ENCODE measurements at regions not wholly inside any gene's neighbourhood (a gene's known extent, or its start where the extent isn't known, plus 50 kb on each side); places are given as distances from the start of the nearest gene placed in this dataset.

GRCh38 chr4:136371231-136371630, 1161.1 kb downstream of the PCDH18 start:
- DNase-seq (ENCODE audit: low read depth, low spot score) = no peak
- Histone ChIP-seq H3K36me3 (ENCODE audit: control insufficient read depth in 1 of 2, insufficient read depth in 2 of 2, low read length in 2 of 2) (no peaks in the 10 kb centered on the region), H3K9me2 (ENCODE audit: insufficient read depth) (0 out of 2 replicates have a peak, but pooled peaks cover 2% of the 10 kb centered on the region), H3K9ac (ENCODE audit: low read length) (no peak overlapping the region), H3K4me1 (ENCODE audit: control insufficient read depth in 1 of 2, insufficient read depth in 2 of 2, low read length in 2 of 2) (no peaks in the 10 kb centered on the region), H3K4me3 (replicated peaks in 1 of 2; ENCODE audit: low read depth in 1 of 2, low read length in 2 of 2) (no peak overlapping the region), H4K20me1 (ENCODE audit: insufficient read depth) (no peaks in the 10 kb centered on the region), H3K9me3 (ENCODE audit: control insufficient read depth in 1 of 2, insufficient read depth in 1 of 2, low read depth in 1 of 2, low read length in 2 of 2) (no peaks in the 10 kb centered on the region), H3K27ac (ENCODE audit: low read depth, low read length) (no peak overlapping the region), H3K4me2 (ENCODE audit: low read length) (no peak overlapping the region), H2AFZ (ENCODE audit: low read depth, low read length, poor library complexity, severe bottlenecking) (no peak overlapping the region), H3K27me3 (ENCODE audit: insufficient read depth, low read length) (no peaks in the 10 kb centered on the region), H3K79me2 (ENCODE audit: insufficient read depth, low read length) (no peaks in the 10 kb centered on the region)
- TF ChIP-seq SIN3A (IDR thresholded peaks at IDR 0.05; ENCODE audit: low read depth) = no peak
- TF ChIP-seq MAX (IDR thresholded peaks at IDR 0.05) = no peak
- TF ChIP-seq POLR2A (IDR thresholded peaks at IDR 0.05; ENCODE audit: borderline replicate concordance, extremely low read depth, insufficient read depth, insufficient read length) = no peak
- TF ChIP-seq JUND (IDR thresholded peaks at IDR 0.05) = no peak
- TF ChIP-seq FOSL1 (IDR thresholded peaks at IDR 0.05; ENCODE audit: low read depth) = no peak
- TF ChIP-seq CBX3 (IDR thresholded peaks at IDR 0.05; ENCODE audit: low read depth) = no peak
- TF ChIP-seq SRF (IDR thresholded peaks at IDR 0.05; ENCODE audit: low read depth) = no peak
- TF ChIP-seq ZFX (IDR thresholded peaks at IDR 0.05) = no peak
- no peak for TF ChIP-seq CEBPB (IDR thresholded peaks at IDR 0.05; ENCODE audit: low read depth)
- TF ChIP-seq TCF7L2 (IDR thresholded peaks at IDR 0.05; ENCODE audit: borderline replicate concordance, extremely low read depth, insufficient read depth, insufficient read length) = no peak
- TF ChIP-seq EZH2phosphoT487 (IDR thresholded peaks at IDR 0.05; ENCODE audit: borderline replicate concordance) = no peak
- TF ChIP-seq, protein P1, sequence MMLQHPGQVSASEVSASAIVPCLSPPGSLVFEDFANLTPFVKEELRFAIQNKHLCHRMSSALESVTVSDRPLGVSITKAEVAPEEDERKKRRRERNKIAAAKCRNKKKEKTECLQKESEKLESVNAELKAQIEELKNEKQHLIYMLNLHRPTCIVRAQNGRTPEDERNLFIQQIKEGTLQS (IDR thresholded peaks at IDR 0.05) = no peak
- TF ChIP-seq, protein P2, sequence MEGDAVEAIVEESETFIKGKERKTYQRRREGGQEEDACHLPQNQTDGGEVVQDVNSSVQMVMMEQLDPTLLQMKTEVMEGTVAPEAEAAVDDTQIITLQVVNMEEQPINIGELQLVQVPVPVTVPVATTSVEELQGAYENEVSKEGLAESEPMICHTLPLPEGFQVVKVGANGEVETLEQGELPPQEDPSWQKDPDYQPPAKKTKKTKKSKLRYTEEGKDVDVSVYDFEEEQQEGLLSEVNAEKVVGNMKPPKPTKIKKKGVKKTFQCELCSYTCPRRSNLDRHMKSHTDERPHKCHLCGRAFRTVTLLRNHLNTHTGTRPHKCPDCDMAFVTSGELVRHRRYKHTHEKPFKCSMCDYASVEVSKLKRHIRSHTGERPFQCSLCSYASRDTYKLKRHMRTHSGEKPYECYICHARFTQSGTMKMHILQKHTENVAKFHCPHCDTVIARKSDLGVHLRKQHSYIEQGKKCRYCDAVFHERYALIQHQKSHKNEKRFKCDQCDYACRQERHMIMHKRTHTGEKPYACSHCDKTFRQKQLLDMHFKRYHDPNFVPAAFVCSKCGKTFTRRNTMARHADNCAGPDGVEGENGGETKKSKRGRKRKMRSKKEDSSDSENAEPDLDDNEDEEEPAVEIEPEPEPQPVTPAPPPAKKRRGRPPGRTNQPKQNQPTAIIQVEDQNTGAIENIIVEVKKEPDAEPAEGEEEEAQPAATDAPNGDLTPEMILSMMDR (IDR thresholded peaks at IDR 0.05 in 2 of 3, conservative IDR thresholded peaks at IDR 0.05 in 1 of 3; ENCODE audit: borderline replicate concordance in 1 of 3, insufficient read depth in 1 of 3, low read depth in 2 of 3, low read length in 2 of 3) = no peak
- no peak for TF ChIP-seq SP1 (IDR thresholded peaks at IDR 0.05; ENCODE audit: low read depth)
- TF ChIP-seq, protein P3, sequence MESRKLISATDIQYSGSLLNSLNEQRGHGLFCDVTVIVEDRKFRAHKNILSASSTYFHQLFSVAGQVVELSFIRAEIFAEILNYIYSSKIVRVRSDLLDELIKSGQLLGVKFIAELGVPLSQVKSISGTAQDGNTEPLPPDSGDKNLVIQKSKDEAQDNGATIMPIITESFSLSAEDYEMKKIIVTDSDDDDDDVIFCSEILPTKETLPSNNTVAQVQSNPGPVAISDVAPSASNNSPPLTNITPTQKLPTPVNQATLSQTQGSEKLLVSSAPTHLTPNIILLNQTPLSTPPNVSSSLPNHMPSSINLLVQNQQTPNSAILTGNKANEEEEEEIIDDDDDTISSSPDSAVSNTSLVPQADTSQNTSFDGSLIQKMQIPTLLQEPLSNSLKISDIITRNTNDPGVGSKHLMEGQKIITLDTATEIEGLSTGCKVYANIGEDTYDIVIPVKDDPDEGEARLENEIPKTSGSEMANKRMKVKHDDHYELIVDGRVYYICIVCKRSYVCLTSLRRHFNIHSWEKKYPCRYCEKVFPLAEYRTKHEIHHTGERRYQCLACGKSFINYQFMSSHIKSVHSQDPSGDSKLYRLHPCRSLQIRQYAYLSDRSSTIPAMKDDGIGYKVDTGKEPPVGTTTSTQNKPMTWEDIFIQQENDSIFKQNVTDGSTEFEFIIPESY (IDR thresholded peaks at IDR 0.05; ENCODE audit: extremely low read depth, insufficient replicate concordance, low read length) = no peak
- no peak for TF ChIP-seq EZH2 (IDR thresholded peaks at IDR 0.05)
- intact Hi-C loops (cut with micrococcal nuclease) = no loop called here
- BruUV-seq (replicated peaks) = no TSS peak
- POLR2A ChIA-PET = no interaction called here
- RAD21 ChIA-PET (ENCODE audit: low non-redundant PET in 1 of 2, low total read pairs in 2 of 2, uncharacterized antibody in 2 of 2, unreplicated experiment in 2 of 2) = no interaction called here
- CTCF ChIA-PET = no interaction called here
- no peak for ATAC-seq

Measured in HCT116 (cell line).